Liver (tissue), 8 donors: ENCODE measurements at regions not wholly inside any gene's neighbourhood (a gene's known extent, or its start where the extent isn't known, plus 50 kb on each side); places are given as distances from the start of the nearest gene placed in this dataset.

Experiments
- DNase-seq: peaks from one replicate; pipeline ENCODE4 v3.0.0-alpha.2; 2017; ENCODE audit warnings: low spot score
- H3K27ac ChIP-seq, 2 donors: one replicate each; pipeline ENCODE4 v1.7.0; 2013; ENCODE audit warnings: inconsistent platforms in 2 of 2, low read length in 2 of 2, control low read depth in 1 of 2, low read depth in 1 of 2, mild to moderate bottlenecking in 1 of 2
- H3K27me3 ChIP-seq, 4 donors: one replicate each; pipeline versions ENCODE4 v1.6.1 to v1.7.0; 2013; ENCODE audit warnings: low read length in 3 of 4, inconsistent platforms in 1 of 4, mild to moderate bottlenecking in 1 of 4, moderate library complexity in 1 of 4; ENCODE audit not compliant: control insufficient read depth in 4 of 4, insufficient read depth in 4 of 4
- H3K36me3 ChIP-seq, 4 donors: one replicate each; pipeline versions ENCODE4 v1.6.1 to v1.7.0; 2013; ENCODE audit warnings: low read length in 3 of 4, mild to moderate bottlenecking in 3 of 4, low read depth in 1 of 4, moderate library complexity in 1 of 4; ENCODE audit not compliant: control insufficient read depth in 4 of 4, insufficient read depth in 3 of 4
- H3K4me1 ChIP-seq, 4 donors: one replicate each; pipeline versions ENCODE4 v1.6.1 to v1.7.0; 2013; ENCODE audit warnings: low read length in 3 of 4, mild to moderate bottlenecking in 3 of 4, moderate library complexity in 1 of 4; ENCODE audit not compliant: control insufficient read depth in 4 of 4, insufficient read depth in 4 of 4
- H3K4me3 ChIP-seq, 3 donors: one replicate each; pipeline versions ENCODE4 v1.6.1 to v1.7.0; 2013; ENCODE audit warnings: low read length in 3 of 3, control low read depth in 1 of 3, low read depth in 1 of 3, mild to moderate bottlenecking in 1 of 3
- H3K9ac ChIP-seq, 2 donors: one replicate each; pipeline ENCODE4 v1.7.0; 2013; ENCODE audit warnings: low read length in 2 of 2, mild to moderate bottlenecking in 2 of 2, moderate library complexity in 2 of 2, control low read depth in 1 of 2, low read depth in 1 of 2
- H3K9me3 ChIP-seq, 4 donors: one replicate each; pipeline versions ENCODE4 v1.6.1 to v1.7.0; 2013; ENCODE audit warnings: low read length in 3 of 4; ENCODE audit not compliant: control insufficient read depth in 4 of 4
- FOXA1 ChIP-seq: IDR thresholded peaks from 2 replicates; pipeline ENCODE4 v1.6.1; 2016; ENCODE audit warnings: antibody characterized with exemption
- GABPA ChIP-seq, 2 donors: IDR thresholded peaks in 1 of 2; conservative IDR thresholded peaks in 1 of 2; 2 replicates each; pipeline ENCODE4 v1.6.1; 2016; ENCODE audit warnings: antibody characterized with exemption in 2 of 2, mild to moderate bottlenecking in 1 of 2, moderate library complexity in 1 of 2
- HNF4A ChIP-seq, 2 donors: conservative IDR thresholded peaks; 2 replicates each; pipeline ENCODE4 v1.6.1; 2016; ENCODE audit warnings: antibody characterized with exemption in 2 of 2, mild to moderate bottlenecking in 2 of 2
- JUND ChIP-seq, 2 donors: IDR thresholded peaks; 2 replicates each; pipeline ENCODE4 v1.6.1; 2016; ENCODE audit warnings: antibody characterized with exemption in 2 of 2
- NR2F2 ChIP-seq: IDR thresholded peaks from 2 replicates; pipeline ENCODE4 v1.6.1; 2016; ENCODE audit warnings: antibody characterized with exemption
- RAD21 ChIP-seq, 2 donors: IDR thresholded peaks; 2 replicates each; pipeline ENCODE4 v1.6.1; 2016; ENCODE audit warnings: antibody characterized with exemption in 2 of 2, mild to moderate bottlenecking in 2 of 2
- RXRA ChIP-seq, 2 donors: IDR thresholded peaks; 2 replicates each; pipeline ENCODE4 v1.6.1; 2017 to 2018; ENCODE audit warnings: antibody characterized with exemption in 2 of 2, mild to moderate bottlenecking in 1 of 2
- SP1 ChIP-seq: IDR thresholded peaks from 2 replicates; pipeline ENCODE4 v1.6.1; 2018; ENCODE audit warnings: antibody characterized with exemption, mild to moderate bottlenecking
- TAF1 ChIP-seq: conservative IDR thresholded peaks from 2 replicates; pipeline ENCODE4 v1.6.1; 2016; ENCODE audit warnings: antibody characterized with exemption, mild to moderate bottlenecking
- WGBS: extraction: QIAGEN DNeasy Blood & Tissue Kit; methylation state at CpG from one replicate; pipeline ENCODE4 v1.1.7; 2013; 5-methylcytosine and 5-hydroxymethylcytosine counted together
- TF ChIP-seq, protein P1 (sequence below): IDR thresholded peaks from 2 replicates; pipeline ENCODE4 v1.6.1; 2016; ENCODE audit warnings: antibody characterized with exemption
- TF ChIP-seq, protein P2 (sequence below): IDR thresholded peaks from 2 replicates; pipeline ENCODE4 v1.6.1; 2016; ENCODE audit warnings: antibody characterized with exemption
- TF ChIP-seq, protein P3 (sequence below): fragments of 150-350 bp; IDR thresholded peaks from 2 replicates; pipeline ENCODE4 v1.5.1; 2017; ENCODE audit warnings: improper control_type of control experiment, low read depth, low read length; ENCODE audit not compliant: missing input control
- TF ChIP-seq, protein P4 (sequence below): IDR thresholded peaks from 2 replicates; pipeline ENCODE4 v1.6.1; 2016; ENCODE audit warnings: antibody characterized with exemption, mild to moderate bottlenecking
- donor health status: healthy.
- donor health status: healthy.
- donor health status: healthy.
- donor health status: healthy.
- donor health status: healthy.

- no peaks in the 10 kb centered on the region for H3K36me3 ChIP-seq
- TF ChIP-seq FOXA1 (no peak), SP1 (no peak), TAF1 (no peak), HNF4A (conservative IDR thresholded peaks at IDR 0.05) (no peak), NR2F2 (no peak), GABPA (IDR thresholded peaks at IDR 0.05 in 1 of 2, conservative IDR thresholded peaks at IDR 0.05 in 1 of 2) (no peak), JUND (IDR thresholded peaks at IDR 0.05) (no peak), RXRA (IDR thresholded peaks at IDR 0.05) (no peak), RAD21 (IDR thresholded peaks at IDR 0.05) (no peak)
- TF ChIP-seq, protein P1, sequence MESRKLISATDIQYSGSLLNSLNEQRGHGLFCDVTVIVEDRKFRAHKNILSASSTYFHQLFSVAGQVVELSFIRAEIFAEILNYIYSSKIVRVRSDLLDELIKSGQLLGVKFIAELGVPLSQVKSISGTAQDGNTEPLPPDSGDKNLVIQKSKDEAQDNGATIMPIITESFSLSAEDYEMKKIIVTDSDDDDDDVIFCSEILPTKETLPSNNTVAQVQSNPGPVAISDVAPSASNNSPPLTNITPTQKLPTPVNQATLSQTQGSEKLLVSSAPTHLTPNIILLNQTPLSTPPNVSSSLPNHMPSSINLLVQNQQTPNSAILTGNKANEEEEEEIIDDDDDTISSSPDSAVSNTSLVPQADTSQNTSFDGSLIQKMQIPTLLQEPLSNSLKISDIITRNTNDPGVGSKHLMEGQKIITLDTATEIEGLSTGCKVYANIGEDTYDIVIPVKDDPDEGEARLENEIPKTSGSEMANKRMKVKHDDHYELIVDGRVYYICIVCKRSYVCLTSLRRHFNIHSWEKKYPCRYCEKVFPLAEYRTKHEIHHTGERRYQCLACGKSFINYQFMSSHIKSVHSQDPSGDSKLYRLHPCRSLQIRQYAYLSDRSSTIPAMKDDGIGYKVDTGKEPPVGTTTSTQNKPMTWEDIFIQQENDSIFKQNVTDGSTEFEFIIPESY, result no peak
- TF ChIP-seq, protein P2, sequence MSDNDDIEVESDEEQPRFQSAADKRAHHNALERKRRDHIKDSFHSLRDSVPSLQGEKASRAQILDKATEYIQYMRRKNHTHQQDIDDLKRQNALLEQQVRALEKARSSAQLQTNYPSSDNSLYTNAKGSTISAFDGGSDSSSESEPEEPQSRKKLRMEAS, result no peak
- TF ChIP-seq, protein P3, sequence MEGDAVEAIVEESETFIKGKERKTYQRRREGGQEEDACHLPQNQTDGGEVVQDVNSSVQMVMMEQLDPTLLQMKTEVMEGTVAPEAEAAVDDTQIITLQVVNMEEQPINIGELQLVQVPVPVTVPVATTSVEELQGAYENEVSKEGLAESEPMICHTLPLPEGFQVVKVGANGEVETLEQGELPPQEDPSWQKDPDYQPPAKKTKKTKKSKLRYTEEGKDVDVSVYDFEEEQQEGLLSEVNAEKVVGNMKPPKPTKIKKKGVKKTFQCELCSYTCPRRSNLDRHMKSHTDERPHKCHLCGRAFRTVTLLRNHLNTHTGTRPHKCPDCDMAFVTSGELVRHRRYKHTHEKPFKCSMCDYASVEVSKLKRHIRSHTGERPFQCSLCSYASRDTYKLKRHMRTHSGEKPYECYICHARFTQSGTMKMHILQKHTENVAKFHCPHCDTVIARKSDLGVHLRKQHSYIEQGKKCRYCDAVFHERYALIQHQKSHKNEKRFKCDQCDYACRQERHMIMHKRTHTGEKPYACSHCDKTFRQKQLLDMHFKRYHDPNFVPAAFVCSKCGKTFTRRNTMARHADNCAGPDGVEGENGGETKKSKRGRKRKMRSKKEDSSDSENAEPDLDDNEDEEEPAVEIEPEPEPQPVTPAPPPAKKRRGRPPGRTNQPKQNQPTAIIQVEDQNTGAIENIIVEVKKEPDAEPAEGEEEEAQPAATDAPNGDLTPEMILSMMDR, result no peak
- TF ChIP-seq, protein P4, sequence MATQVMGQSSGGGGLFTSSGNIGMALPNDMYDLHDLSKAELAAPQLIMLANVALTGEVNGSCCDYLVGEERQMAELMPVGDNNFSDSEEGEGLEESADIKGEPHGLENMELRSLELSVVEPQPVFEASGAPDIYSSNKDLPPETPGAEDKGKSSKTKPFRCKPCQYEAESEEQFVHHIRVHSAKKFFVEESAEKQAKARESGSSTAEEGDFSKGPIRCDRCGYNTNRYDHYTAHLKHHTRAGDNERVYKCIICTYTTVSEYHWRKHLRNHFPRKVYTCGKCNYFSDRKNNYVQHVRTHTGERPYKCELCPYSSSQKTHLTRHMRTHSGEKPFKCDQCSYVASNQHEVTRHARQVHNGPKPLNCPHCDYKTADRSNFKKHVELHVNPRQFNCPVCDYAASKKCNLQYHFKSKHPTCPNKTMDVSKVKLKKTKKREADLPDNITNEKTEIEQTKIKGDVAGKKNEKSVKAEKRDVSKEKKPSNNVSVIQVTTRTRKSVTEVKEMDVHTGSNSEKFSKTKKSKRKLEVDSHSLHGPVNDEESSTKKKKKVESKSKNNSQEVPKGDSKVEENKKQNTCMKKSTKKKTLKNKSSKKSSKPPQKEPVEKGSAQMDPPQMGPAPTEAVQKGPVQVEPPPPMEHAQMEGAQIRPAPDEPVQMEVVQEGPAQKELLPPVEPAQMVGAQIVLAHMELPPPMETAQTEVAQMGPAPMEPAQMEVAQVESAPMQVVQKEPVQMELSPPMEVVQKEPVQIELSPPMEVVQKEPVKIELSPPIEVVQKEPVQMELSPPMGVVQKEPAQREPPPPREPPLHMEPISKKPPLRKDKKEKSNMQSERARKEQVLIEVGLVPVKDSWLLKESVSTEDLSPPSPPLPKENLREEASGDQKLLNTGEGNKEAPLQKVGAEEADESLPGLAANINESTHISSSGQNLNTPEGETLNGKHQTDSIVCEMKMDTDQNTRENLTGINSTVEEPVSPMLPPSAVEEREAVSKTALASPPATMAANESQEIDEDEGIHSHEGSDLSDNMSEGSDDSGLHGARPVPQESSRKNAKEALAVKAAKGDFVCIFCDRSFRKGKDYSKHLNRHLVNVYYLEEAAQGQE, result no peak
- H3K9ac ChIP-seq, result no peak overlapping the region
- no peak for DNase-seq
- H3K4me1 ChIP-seq, result no peaks in the 10 kb centered on the region
- no peak overlapping the region for H3K27ac ChIP-seq
- H3K27me3 ChIP-seq, result no peaks in the 10 kb centered on the region
- H3K9me3 ChIP-seq, result no peaks in the 10 kb centered on the region
- no peak overlapping the region for H3K4me3 ChIP-seq
Observed at GRCh38 chr11:28736256-28736655, 628.1 kb downstream of the METTL15 start.

DNA sequence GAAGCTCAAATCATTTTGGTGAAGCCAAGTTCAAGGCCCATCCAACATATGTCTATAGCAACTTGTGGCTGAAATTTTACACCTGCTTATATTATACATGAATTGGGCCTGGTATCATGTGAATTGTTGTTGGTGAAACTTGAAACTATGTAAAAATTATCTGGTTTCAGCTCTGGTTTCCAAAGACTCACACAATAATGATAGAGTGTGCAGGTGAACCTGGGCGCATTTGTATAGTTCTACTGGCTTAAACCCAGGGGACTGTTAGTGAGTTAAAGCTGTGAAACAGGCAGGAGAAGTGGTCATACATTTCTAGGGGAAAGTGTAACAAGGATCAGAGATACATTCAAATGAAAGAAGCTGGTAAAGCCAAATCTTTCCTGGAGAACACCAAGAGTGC, 627.3 kb downstream of the METTL15 start:
- no peaks in the 10 kb centered on the region for H3K4me1 ChIP-seq
- no peak for DNase-seq
- no peaks in the 10 kb centered on the region for H3K36me3 ChIP-seq
- H3K27ac ChIP-seq, result no peak overlapping the region
- no peak for TF ChIP-seq RAD21 (IDR thresholded peaks at IDR 0.05)
- 99% methylated on average over 1 of the region's 1 CpG for WGBS
- no peaks in the 10 kb centered on the region for H3K27me3 ChIP-seq
- no peak overlapping the region for H3K4me3 ChIP-seq
- H3K9ac ChIP-seq, result no peak overlapping the region
- no peaks in the 10 kb centered on the region for H3K9me3 ChIP-seq
